H1 (cell line): ENCODE measurements at regions not wholly inside any gene's neighbourhood (a gene's known extent, or its start where the extent isn't known, plus 50 kb on each side); places are given as distances from the start of the nearest gene placed in this dataset.

Source experiments
- BCL11A ChIP-seq, 2 experiments: IDR thresholded peaks; one replicate each; pipeline ENCODE4 v1.6.1; 2011; ENCODE audit warnings: low read depth in 2 of 2, low read length in 2 of 2, mild to moderate bottlenecking in 2 of 2
- E2F6 ChIP-seq: IDR thresholded peaks from 2 replicates; pipeline ENCODE4 v1.6.1; 2012; ENCODE audit warnings: inconsistent platforms
- GTF2F1 ChIP-seq: IDR thresholded peaks from 2 replicates; pipeline ENCODE4 v1.6.1; 2012; ENCODE audit warnings: low read depth, low read length, improper control_type of control experiment, borderline replicate concordance
- SP1 ChIP-seq: IDR thresholded peaks from 2 replicates; pipeline ENCODE4 v1.6.1; 2011; ENCODE audit warnings: low read depth, low read length
- SP4 ChIP-seq: IDR thresholded peaks from 2 replicates; pipeline ENCODE4 v1.6.1; 2012; ENCODE audit warnings: low read length, inconsistent platforms
- TF ChIP-seq, protein P1 (sequence below): fragments of 300-600 bp; sonication (generic); IDR thresholded peaks from 2 replicates; pipeline ENCODE4 v1.7.1; 2012; ENCODE audit warnings: low read length, moderate library complexity, mild to moderate bottlenecking, inconsistent platforms; ENCODE audit not compliant: insufficient replicate concordance

DNA sequence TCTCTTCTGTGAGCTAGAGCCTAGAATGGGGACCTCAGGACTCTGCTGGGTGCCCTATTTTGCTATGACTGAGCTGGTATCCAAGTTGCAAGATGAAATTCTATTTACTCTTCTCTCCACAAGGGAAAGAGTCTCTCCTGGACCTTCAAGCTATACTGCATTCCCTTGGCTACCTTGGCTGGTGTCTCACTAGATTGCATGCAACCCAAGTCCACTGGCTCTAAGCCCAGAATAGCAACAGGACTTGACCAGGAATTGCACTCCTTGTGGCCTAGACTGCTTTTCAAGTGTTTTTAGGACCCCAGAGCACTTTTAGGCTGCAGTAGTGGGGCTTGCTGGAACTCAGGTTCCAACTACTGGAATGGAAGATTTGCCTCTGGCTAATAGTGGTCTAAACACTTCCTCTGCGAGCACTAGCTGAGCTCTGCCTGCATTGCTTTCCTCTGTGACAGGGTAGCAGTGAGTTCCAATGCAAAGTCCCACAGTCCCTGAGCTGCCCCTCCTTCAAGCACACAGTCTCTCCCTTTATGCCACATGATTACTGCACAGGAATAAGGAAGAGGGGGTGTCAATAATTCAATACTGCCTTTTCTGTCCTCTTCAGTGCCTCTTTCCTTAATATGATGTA is 1009.1 kb upstream of the FLRT2 start (continued):
- TF ChIP-seq SP4: no peak
- TF ChIP-seq BCL11A (IDR thresholded peaks at IDR 0.05; ENCODE audit: low read depth in 2 of 2, low read length in 2 of 2): no peak
- TF ChIP-seq SP1: no peak
- no peak for TF ChIP-seq E2F6
- TF ChIP-seq GTF2F1: no peak
- TF ChIP-seq, protein P1, sequence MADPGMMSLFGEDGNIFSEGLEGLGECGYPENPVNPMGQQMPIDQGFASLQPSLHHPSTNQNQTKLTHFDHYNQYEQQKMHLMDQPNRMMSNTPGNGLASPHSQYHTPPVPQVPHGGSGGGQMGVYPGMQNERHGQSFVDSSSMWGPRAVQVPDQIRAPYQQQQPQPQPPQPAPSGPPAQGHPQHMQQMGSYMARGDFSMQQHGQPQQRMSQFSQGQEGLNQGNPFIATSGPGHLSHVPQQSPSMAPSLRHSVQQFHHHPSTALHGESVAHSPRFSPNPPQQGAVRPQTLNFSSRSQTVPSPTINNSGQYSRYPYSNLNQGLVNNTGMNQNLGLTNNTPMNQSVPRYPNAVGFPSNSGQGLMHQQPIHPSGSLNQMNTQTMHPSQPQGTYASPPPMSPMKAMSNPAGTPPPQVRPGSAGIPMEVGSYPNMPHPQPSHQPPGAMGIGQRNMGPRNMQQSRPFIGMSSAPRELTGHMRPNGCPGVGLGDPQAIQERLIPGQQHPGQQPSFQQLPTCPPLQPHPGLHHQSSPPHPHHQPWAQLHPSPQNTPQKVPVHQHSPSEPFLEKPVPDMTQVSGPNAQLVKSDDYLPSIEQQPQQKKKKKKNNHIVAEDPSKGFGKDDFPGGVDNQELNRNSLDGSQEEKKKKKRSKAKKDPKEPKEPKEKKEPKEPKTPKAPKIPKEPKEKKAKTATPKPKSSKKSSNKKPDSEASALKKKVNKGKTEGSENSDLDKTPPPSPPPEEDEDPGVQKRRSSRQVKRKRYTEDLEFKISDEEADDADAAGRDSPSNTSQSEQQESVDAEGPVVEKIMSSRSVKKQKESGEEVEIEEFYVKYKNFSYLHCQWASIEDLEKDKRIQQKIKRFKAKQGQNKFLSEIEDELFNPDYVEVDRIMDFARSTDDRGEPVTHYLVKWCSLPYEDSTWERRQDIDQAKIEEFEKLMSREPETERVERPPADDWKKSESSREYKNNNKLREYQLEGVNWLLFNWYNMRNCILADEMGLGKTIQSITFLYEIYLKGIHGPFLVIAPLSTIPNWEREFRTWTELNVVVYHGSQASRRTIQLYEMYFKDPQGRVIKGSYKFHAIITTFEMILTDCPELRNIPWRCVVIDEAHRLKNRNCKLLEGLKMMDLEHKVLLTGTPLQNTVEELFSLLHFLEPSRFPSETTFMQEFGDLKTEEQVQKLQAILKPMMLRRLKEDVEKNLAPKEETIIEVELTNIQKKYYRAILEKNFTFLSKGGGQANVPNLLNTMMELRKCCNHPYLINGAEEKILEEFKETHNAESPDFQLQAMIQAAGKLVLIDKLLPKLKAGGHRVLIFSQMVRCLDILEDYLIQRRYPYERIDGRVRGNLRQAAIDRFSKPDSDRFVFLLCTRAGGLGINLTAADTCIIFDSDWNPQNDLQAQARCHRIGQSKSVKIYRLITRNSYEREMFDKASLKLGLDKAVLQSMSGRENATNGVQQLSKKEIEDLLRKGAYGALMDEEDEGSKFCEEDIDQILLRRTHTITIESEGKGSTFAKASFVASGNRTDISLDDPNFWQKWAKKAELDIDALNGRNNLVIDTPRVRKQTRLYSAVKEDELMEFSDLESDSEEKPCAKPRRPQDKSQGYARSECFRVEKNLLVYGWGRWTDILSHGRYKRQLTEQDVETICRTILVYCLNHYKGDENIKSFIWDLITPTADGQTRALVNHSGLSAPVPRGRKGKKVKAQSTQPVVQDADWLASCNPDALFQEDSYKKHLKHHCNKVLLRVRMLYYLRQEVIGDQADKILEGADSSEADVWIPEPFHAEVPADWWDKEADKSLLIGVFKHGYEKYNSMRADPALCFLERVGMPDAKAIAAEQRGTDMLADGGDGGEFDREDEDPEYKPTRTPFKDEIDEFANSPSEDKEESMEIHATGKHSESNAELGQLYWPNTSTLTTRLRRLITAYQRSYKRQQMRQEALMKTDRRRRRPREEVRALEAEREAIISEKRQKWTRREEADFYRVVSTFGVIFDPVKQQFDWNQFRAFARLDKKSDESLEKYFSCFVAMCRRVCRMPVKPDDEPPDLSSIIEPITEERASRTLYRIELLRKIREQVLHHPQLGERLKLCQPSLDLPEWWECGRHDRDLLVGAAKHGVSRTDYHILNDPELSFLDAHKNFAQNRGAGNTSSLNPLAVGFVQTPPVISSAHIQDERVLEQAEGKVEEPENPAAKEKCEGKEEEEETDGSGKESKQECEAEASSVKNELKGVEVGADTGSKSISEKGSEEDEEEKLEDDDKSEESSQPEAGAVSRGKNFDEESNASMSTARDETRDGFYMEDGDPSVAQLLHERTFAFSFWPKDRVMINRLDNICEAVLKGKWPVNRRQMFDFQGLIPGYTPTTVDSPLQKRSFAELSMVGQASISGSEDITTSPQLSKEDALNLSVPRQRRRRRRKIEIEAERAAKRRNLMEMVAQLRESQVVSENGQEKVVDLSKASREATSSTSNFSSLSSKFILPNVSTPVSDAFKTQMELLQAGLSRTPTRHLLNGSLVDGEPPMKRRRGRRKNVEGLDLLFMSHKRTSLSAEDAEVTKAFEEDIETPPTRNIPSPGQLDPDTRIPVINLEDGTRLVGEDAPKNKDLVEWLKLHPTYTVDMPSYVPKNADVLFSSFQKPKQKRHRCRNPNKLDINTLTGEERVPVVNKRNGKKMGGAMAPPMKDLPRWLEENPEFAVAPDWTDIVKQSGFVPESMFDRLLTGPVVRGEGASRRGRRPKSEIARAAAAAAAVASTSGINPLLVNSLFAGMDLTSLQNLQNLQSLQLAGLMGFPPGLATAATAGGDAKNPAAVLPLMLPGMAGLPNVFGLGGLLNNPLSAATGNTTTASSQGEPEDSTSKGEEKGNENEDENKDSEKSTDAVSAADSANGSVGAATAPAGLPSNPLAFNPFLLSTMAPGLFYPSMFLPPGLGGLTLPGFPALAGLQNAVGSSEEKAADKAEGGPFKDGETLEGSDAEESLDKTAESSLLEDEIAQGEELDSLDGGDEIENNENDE: no peak
